PC-3 (cell line): ENCODE measurements at regions not wholly inside any gene's neighbourhood (a gene's known extent, or its start where the extent isn't known, plus 50 kb on each side); places are given as distances from the start of the nearest gene placed in this dataset.

ENCODE experiments used
- CTCF ChIP-seq: fragments of 300-600 bp; sonication (generic); conservative IDR thresholded peaks from 2 replicates; pipeline ENCODE4 v1.5.1; 2017; ENCODE audit warnings: antibody characterized with exemption, low read depth, mild to moderate bottlenecking, low read length
- EZH2 ChIP-seq: fragments of 300-600 bp; sonication (generic); IDR thresholded peaks from one replicate; pipeline ENCODE4 v1.6.1; 2017; ENCODE audit warnings: antibody characterized with exemption, mild to moderate bottlenecking, low read length; ENCODE audit not compliant: unreplicated experiment

- TF ChIP-seq CTCF (no peak), EZH2 (no peak)
Observed at GRCh38 chrX:49748211-49748956, 52.6 kb upstream of the PAGE1 start.
